DND-41 (cell line): ENCODE measurements at regions not wholly inside any gene's neighbourhood (a gene's known extent, or its start where the extent isn't known, plus 50 kb on each side); places are given as distances from the start of the nearest gene placed in this dataset.
"Not testable (repeated sequence)": the region's sequence is repeated elsewhere in the genome, so short reads cannot be mapped to it uniquely, and the experiment has no call there.

Experiments
- ATAC-seq: fragments of 200-7000 bp; cut with Tn5 transposase; 3 replicates; pipeline ENCODE4 v1.9.1; 2021; ENCODE audit warnings: low read depth; ENCODE audit not compliant: insufficient read depth
- DNase-seq: peaks from one replicate; pipeline ENCODE4 v3.0.0-alpha.2; 2020
- H2AFZ ChIP-seq: 2 replicates; pipeline ENCODE4 v1.6.0; 2012; ENCODE audit warnings: low read depth, low read length
- H3K27ac ChIP-seq: 2 replicates; pipeline ENCODE4 v1.5.1; 2012; ENCODE audit warnings: low read length, inconsistent platforms
- H3K27me3 ChIP-seq: fragments of 200-600 bp; sonication (generic); 2 replicates; pipeline ENCODE4 v1.6.0; 2012; ENCODE audit warnings: low read length, mild to moderate bottlenecking, inconsistent platforms; ENCODE audit not compliant: insufficient read depth, poor library complexity
- H3K36me3 ChIP-seq: 2 replicates; pipeline ENCODE4 v1.5.1; 2012; ENCODE audit warnings: low read length, inconsistent platforms; ENCODE audit not compliant: insufficient read depth
- H3K4me1 ChIP-seq: 2 replicates; pipeline ENCODE4 v1.5.1; 2012; ENCODE audit warnings: mild to moderate bottlenecking, low read length; ENCODE audit not compliant: insufficient read depth
- H3K4me2 ChIP-seq: 2 replicates; pipeline ENCODE4 v1.6.0; 2012; ENCODE audit warnings: mild to moderate bottlenecking, moderate library complexity, low read length, inconsistent platforms; ENCODE audit not compliant: insufficient read depth
- H3K4me3 ChIP-seq, 2 experiments: fragments of 200-600 bp in 1 of 2; shearing (Covaris generic) in 1 of 2; 2 replicates each; pipeline ENCODE4 v1.5.1; 2012 to 2016; ENCODE audit warnings: inconsistent platforms in 2 of 2, low read length in 2 of 2, mild to moderate bottlenecking in 2 of 2, low read depth in 1 of 2, moderate library complexity in 1 of 2
- H3K79me2 ChIP-seq: 2 replicates; pipeline ENCODE4 v1.6.0; 2012; ENCODE audit warnings: low read length, inconsistent platforms; ENCODE audit not compliant: insufficient read depth
- H3K9ac ChIP-seq: 2 replicates; pipeline ENCODE4 v1.6.0; 2012; ENCODE audit warnings: low read depth, mild to moderate bottlenecking, inconsistent platforms, low read length, moderate library complexity
- H3K9me3 ChIP-seq: 2 replicates; pipeline ENCODE4 v1.5.1; 2012; ENCODE audit warnings: low read length, moderate library complexity, mild to moderate bottlenecking, inconsistent platforms; ENCODE audit not compliant: insufficient read depth, severe bottlenecking
- H4K20me1 ChIP-seq: 2 replicates; pipeline ENCODE4 v1.6.0; 2012; ENCODE audit warnings: low read length; ENCODE audit not compliant: insufficient read depth
- CTCF ChIP-seq: IDR thresholded peaks from 2 replicates; pipeline ENCODE4 v1.5.1; 2012; ENCODE audit warnings: borderline replicate concordance, low read length, moderate library complexity, mild to moderate bottlenecking; ENCODE audit not compliant: poor library complexity, severe bottlenecking; ENCODE audit errors: extremely low read depth
- EZH2 ChIP-seq: IDR thresholded peaks from 3 replicates; pipeline ENCODE4 v1.6.1; 2012; ENCODE audit warnings: borderline replicate concordance, low read depth, mild to moderate bottlenecking, moderate library complexity, low read length, inconsistent platforms; ENCODE audit not compliant: severe bottlenecking

GRCh38 chr4:116001291-116001690 is 887.9 kb upstream of the NDST4 start:
- Histone ChIP-seq H3K4me3 (no peak overlapping the region), H4K20me1 (no peaks in the 10 kb centered on the region), H3K79me2 (no peaks in the 10 kb centered on the region), H3K9me3 (no peaks in the 10 kb centered on the region), H2AFZ (no peak overlapping the region), H3K4me1 (peaks cover 18% of the 10 kb centered on the region), H3K9ac (no peak overlapping the region), H3K36me3 (no peaks in the 10 kb centered on the region), H3K4me2 (no peak overlapping the region), H3K27ac (no peak overlapping the region), H3K27me3 (no peaks in the 10 kb centered on the region)
- TF ChIP-seq CTCF, result no peak
- no peak for TF ChIP-seq EZH2
- ATAC-seq, result no peak
- no peak for DNase-seq

- Histone ChIP-seq H3K9me3 (peaks cover 15% of the 10 kb centered on the region), H3K9ac (no peak overlapping the region), H3K27ac (no peak overlapping the region), H3K4me2 (no peak overlapping the region), H4K20me1 (no peaks in the 10 kb centered on the region), H3K27me3 (no peaks in the 10 kb centered on the region), H3K36me3 (no peaks in the 10 kb centered on the region), H3K4me1 (no peaks in the 10 kb centered on the region), H3K79me2 (no peaks in the 10 kb centered on the region), H3K4me3 (no peak overlapping the region), H2AFZ (no peak overlapping the region)
- no peak for TF ChIP-seq EZH2
- TF ChIP-seq CTCF, result no peak
- DNase-seq, result no peak
- ATAC-seq, result no peak
These were observed 873.2 kb upstream of the NDST4 start for GRCh38 chr4:115986573-115986972.

- H3K4me1 ChIP-seq, H3K9me3 ChIP-seq, H3K4me3 ChIP-seq, H3K4me2 ChIP-seq, H4K20me1 ChIP-seq, H3K36me3 ChIP-seq, H3K27ac ChIP-seq, ATAC-seq, DNase-seq, H3K79me2 ChIP-seq, H2AFZ ChIP-seq, H3K9ac ChIP-seq, H3K27me3 ChIP-seq: not testable (repeated sequence)
These were observed 862.1 kb upstream of the NDST4 start for GRCh38 chr4:115975421-115976001.

GRCh38 chr4:115973768-115974167 is 860.3 kb upstream of the NDST4 start:
- Histone ChIP-seq H3K27ac (no peak overlapping the region), H3K4me1 (no peaks in the 10 kb centered on the region), H3K9ac (no peak overlapping the region), H3K27me3 (no peaks in the 10 kb centered on the region), H4K20me1 (no peaks in the 10 kb centered on the region), H2AFZ (no peak overlapping the region), H3K79me2 (no peaks in the 10 kb centered on the region), H3K9me3 (no peaks in the 10 kb centered on the region), H3K4me2 (no peak overlapping the region), H3K4me3 (no peak overlapping the region), H3K36me3 (no peaks in the 10 kb centered on the region)
- DNase-seq (no peak), ATAC-seq (no peak)
- TF ChIP-seq CTCF (no peak), EZH2 (no peak)
